ENCODE measurements at regions not wholly inside any gene's neighbourhood (a gene's known extent, or its start where the extent isn't known, plus 50 kb on each side); places are given as distances from the start of the nearest gene placed in this dataset.

- DNase-seq (ENCODE audit: low read depth) = no peak
Measured at GRCh38 chr2:204431529-204431928, 113.7 kb upstream of the PARD3B start.

- no peak for DNase-seq (ENCODE audit: low read depth)
Measured at GRCh38 chr2:204432196-204432595, 113.1 kb upstream of the PARD3B start.

- no peak for DNase-seq (ENCODE audit: low read depth)
Measured at GRCh38 chr2:204434660-204435462, 110.4 kb upstream of the PARD3B start.

- DNase-seq (ENCODE audit: low read depth) = no peak
Measured at GRCh38 chr2:204436230-204436629, 109.0 kb upstream of the PARD3B start.

- DNase-seq (ENCODE audit: low read depth) = no peak
Measured at GRCh38 chr2:204437408-204437807, 107.9 kb upstream of the PARD3B start.

GRCh38 chr2:204437815-204438756 is 107.2 kb upstream of the PARD3B start:
- no peak for DNase-seq (ENCODE audit: low read depth)

GRCh38 chr2:204441316-204441715 is 104.0 kb upstream of the PARD3B start:
- DNase-seq (ENCODE audit: low read depth) = no peak

GRCh38 chr2:204445149-204445548 is 100.1 kb upstream of the PARD3B start:
- DNase-seq (ENCODE audit: low read depth) = no peak

GRCh38 chr2:204447722-204448121 is 97.6 kb upstream of the PARD3B start:
- no peak for DNase-seq (ENCODE audit: low read depth)

GRCh38 chr2:204449977-204450376 is 95.3 kb upstream of the PARD3B start:
- no peak for DNase-seq (ENCODE audit: low read depth)

- no peak for DNase-seq (ENCODE audit: low read depth)
Measured at GRCh38 chr2:204451766-204452165, 93.5 kb upstream of the PARD3B start.

GRCh38 chr2:204452464-204453023 is 92.7 kb upstream of the PARD3B start:
- DNase-seq (ENCODE audit: low read depth) = peak; percentile 98

- DNase-seq (ENCODE audit: low read depth) = no peak
Measured at GRCh38 chr2:204453730-204454167, 91.5 kb upstream of the PARD3B start.

GRCh38 chr2:204454672-204455380 is 90.4 kb upstream of the PARD3B start:
- DNase-seq (ENCODE audit: low read depth) = no peak

GRCh38 chr2:204468746-204469429 is 76.4 kb upstream of the PARD3B start:
- peak; percentile 82 for DNase-seq (ENCODE audit: low read depth)

GRCh38 chr2:204470178-204470620 is 75.1 kb upstream of the PARD3B start:
- no peak for DNase-seq (ENCODE audit: low read depth)

- no peak for DNase-seq (ENCODE audit: low read depth)
Measured at GRCh38 chr2:204470621-204471196, 74.6 kb upstream of the PARD3B start.

- no peak for DNase-seq (ENCODE audit: low read depth)
Measured at GRCh38 chr2:204472375-204472774, 72.9 kb upstream of the PARD3B start.

- no peak for DNase-seq (ENCODE audit: low read depth)
Measured at GRCh38 chr2:204473224-204473623, 72.1 kb upstream of the PARD3B start.

GRCh38 chr2:204475399-204475798 is 69.9 kb upstream of the PARD3B start:
- no peak for DNase-seq (ENCODE audit: low read depth)
